SK-N-SH (cell line): ENCODE measurements at regions not wholly inside any gene's neighbourhood (a gene's known extent, or its start where the extent isn't known, plus 50 kb on each side); places are given as distances from the start of the nearest gene placed in this dataset.

Source experiments
- CTCF ChIA-PET: fragments of 300-600, 350-600 bp; formaldehyde crosslinking; extraction: SDS; loops from one replicate; lab custom pipeline; 2021; lab: Yijun Ruan, JAX
- POLR2A ChIA-PET: fragments of 350-600 bp; sonication (Branson Sonifier 250); formaldehyde crosslinking; extraction: SDS; loops from one replicate; lab custom pipeline; 2020; ENCODE audit warnings: antibody characterized with exemption, inconsistent platforms; lab: Yijun Ruan, JAX
- DNase-seq: peaks from one replicate; pipeline ENCODE4 v3.0.0; 2012
- H2AFZ ChIP-seq: fragments of 200-600 bp; sonication (generic); 2 replicates; pipeline ENCODE4 v1.8.1; 2016; ENCODE audit warnings: antibody characterized with exemption, mild to moderate bottlenecking, low read depth
- H3F3A ChIP-seq: fragments of 200-600 bp; sonication (generic); replicated peaks from 2 replicates; pipeline ENCODE3; 2016; ENCODE audit warnings: antibody characterized with exemption, mild to moderate bottlenecking; ENCODE audit not compliant: insufficient read depth
- H3K27ac ChIP-seq, 2 experiments: fragments of 200-500 bp in 1 of 2; fragments of 200-600 bp in 1 of 2; sonication (Bioruptor generic) in 1 of 2; sonication (generic), shearing (Covaris generic) in 1 of 2; 2 replicates each; pipeline versions ENCODE4 v1.5.1 to v1.6.1; 2014 to 2016; ENCODE audit warnings: low read depth in 2 of 2, inconsistent platforms in 1 of 2, low read length in 1 of 2, mild to moderate bottlenecking in 1 of 2, mixed read lengths in 1 of 2
- H3K27me3 ChIP-seq: fragments of 200-600 bp; sonication (generic), shearing (Covaris generic); 2 replicates; pipeline ENCODE4 v1.6.1; 2016; ENCODE audit warnings: mixed run types; ENCODE audit not compliant: insufficient read depth
- H3K36me3 ChIP-seq, 2 experiments: fragments of 200-500 bp in 1 of 2; fragments of 200-600 bp in 1 of 2; sonication (Bioruptor generic) in 1 of 2; sonication (generic) in 1 of 2; replicated peaks in 1 of 2; 2 replicates each; pipeline versions ENCODE3 to v1.5.1; 2014 to 2016; ENCODE audit warnings: low read length in 1 of 2, mild to moderate bottlenecking in 1 of 2; ENCODE audit not compliant: insufficient read depth in 2 of 2, control insufficient read depth in 1 of 2
- H3K4me1 ChIP-seq, 2 experiments: fragments of 200-500 bp in 1 of 2; fragments of 200-600 bp in 1 of 2; sonication (Bioruptor generic) in 1 of 2; sonication (generic), shearing (Covaris generic) in 1 of 2; 2 replicates each; pipeline versions ENCODE4 v1.5.1 to v1.6.1; 2014 to 2016; ENCODE audit warnings: low read depth in 1 of 2, low read length in 1 of 2, mixed run types in 1 of 2; ENCODE audit not compliant: insufficient read depth in 2 of 2, control insufficient read depth in 1 of 2
- H3K4me2 ChIP-seq: fragments of 200-600 bp; sonication (generic), shearing (Covaris generic); 2 replicates; pipeline ENCODE4 v1.6.1; 2017; ENCODE audit warnings: mixed run types
- H3K4me3 ChIP-seq, 2 experiments: fragments of 200-500 bp in 1 of 2; fragments of 200-600 bp in 1 of 2; sonication (Bioruptor generic) in 1 of 2; sonication (generic), shearing (Covaris generic) in 1 of 2; 2 replicates each; pipeline versions ENCODE4 v1.5.1 to v1.8.1; 2014 to 2016; ENCODE audit warnings: low read depth in 2 of 2, inconsistent platforms in 1 of 2, low read length in 1 of 2, mild to moderate bottlenecking in 1 of 2, mixed read lengths in 1 of 2, moderate library complexity in 1 of 2
- H3K79me2 ChIP-seq: fragments of 200-600 bp; sonication (generic); 2 replicates; pipeline ENCODE4 v1.8.1; 2017; ENCODE audit warnings: mild to moderate bottlenecking; ENCODE audit not compliant: insufficient read depth
- H3K9ac ChIP-seq: fragments of 200-600 bp; sonication (generic); 2 replicates; pipeline ENCODE4 v1.6.1; 2017; ENCODE audit warnings: mixed run types
- H3K9me2 ChIP-seq: fragments of 200-600 bp; sonication (generic); 2 replicates; pipeline ENCODE4 v1.6.1; 2017; ENCODE audit warnings: mixed run types
- H3K9me3 ChIP-seq: fragments of 200-600 bp; sonication (generic); 2 replicates; pipeline ENCODE4 v1.6.1; 2017; ENCODE audit warnings: mixed run types, mild to moderate bottlenecking, moderate library complexity
- H4K20me1 ChIP-seq: fragments of 200-600 bp; sonication (generic); 2 replicates; pipeline ENCODE4 v1.6.1; 2017; ENCODE audit warnings: mild to moderate bottlenecking, mixed run types; ENCODE audit not compliant: insufficient read depth
- CTCF ChIP-seq: fragments of 200-600 bp; sonication (generic); IDR thresholded peaks from 2 replicates; pipeline ENCODE4 v1.6.1; 2017; ENCODE audit warnings: antibody characterized with exemption, mild to moderate bottlenecking, moderate library complexity
- ELF1 ChIP-seq: IDR thresholded peaks from 2 replicates; pipeline ENCODE4 v1.4.0; 2012
- FOSL2 ChIP-seq: IDR thresholded peaks from 2 replicates; pipeline ENCODE4 v1.4.0; 2012; ENCODE audit warnings: low read depth, mild to moderate bottlenecking, moderate library complexity, borderline replicate concordance
- FOXM1 ChIP-seq: IDR thresholded peaks from 2 replicates; pipeline ENCODE4 v1.4.0; 2012; ENCODE audit warnings: low read depth, mild to moderate bottlenecking
- GABPA ChIP-seq: IDR thresholded peaks from 2 replicates; pipeline ENCODE4 v1.4.0; 2012; ENCODE audit warnings: low read depth, mild to moderate bottlenecking
- MEF2A ChIP-seq: IDR thresholded peaks from 2 replicates; pipeline ENCODE4 v1.4.0; 2012; ENCODE audit warnings: low read depth, borderline replicate concordance
- MXI1 ChIP-seq: IDR thresholded peaks from 2 replicates; pipeline ENCODE4 v1.6.1; 2012; ENCODE audit warnings: mild to moderate bottlenecking, low read depth, low read length, improper control_type of control experiment
- NFIC ChIP-seq: IDR thresholded peaks from 2 replicates; pipeline ENCODE4 v1.4.0; 2012; ENCODE audit warnings: borderline replicate concordance
- PBX3 ChIP-seq: IDR thresholded peaks from 2 replicates; pipeline ENCODE4; 2012
- RAD21 ChIP-seq: IDR thresholded peaks from 2 replicates; pipeline ENCODE4 v1.6.1; 2012; ENCODE audit warnings: mild to moderate bottlenecking, low read length
- RCOR1 ChIP-seq: fragments of 150-350 bp; IDR thresholded peaks from 2 replicates; pipeline ENCODE4 v1.6.1; 2017; ENCODE audit warnings: antibody characterized with exemption, low read length
- REST ChIP-seq: IDR thresholded peaks from 2 replicates; pipeline ENCODE4 v1.6.1; 2012; ENCODE audit warnings: mild to moderate bottlenecking, low read depth, low read length, moderate library complexity
- RXRA ChIP-seq: IDR thresholded peaks from 2 replicates; pipeline ENCODE4 v1.4.0; 2012; ENCODE audit warnings: low read depth, mild to moderate bottlenecking, borderline replicate concordance
- SIN3A ChIP-seq: IDR thresholded peaks from 2 replicates; pipeline ENCODE4 v1.6.1; 2012; ENCODE audit warnings: low read depth, mild to moderate bottlenecking, low read length, moderate library complexity, borderline replicate concordance
- TCF12 ChIP-seq: IDR thresholded peaks from 2 replicates; pipeline ENCODE4 v1.4.0; 2012
- USF1 ChIP-seq: IDR thresholded peaks from 2 replicates; pipeline ENCODE4 v1.4.0; 2012; ENCODE audit warnings: low read depth, borderline replicate concordance
- ZBTB33 ChIP-seq: IDR thresholded peaks from 2 replicates; pipeline ENCODE4 v1.4.0; 2012; ENCODE audit warnings: low read depth, borderline replicate concordance
- WGBS: methylation state at CpG from one replicate; pipeline ENCODE4 v1.1.6; 2017; ENCODE audit warnings: low lambda C conversion rate; 5-methylcytosine and 5-hydroxymethylcytosine counted together

GRCh38 chr11:15378941-15379340 lies 264.2 kb downstream of the INSC start:
- H2AFZ ChIP-seq: no peak overlapping the region
- H3K36me3 ChIP-seq: no peaks in the 10 kb centered on the region
- no peak overlapping the region for H3K9ac ChIP-seq
- no peaks in the 10 kb centered on the region for H3K27me3 ChIP-seq
- no peak overlapping the region for H3K27ac ChIP-seq
- no peaks in the 10 kb centered on the region for H4K20me1 ChIP-seq
- no peaks in the 10 kb centered on the region for H3K9me2 ChIP-seq
- no peaks in the 10 kb centered on the region for H3K4me1 ChIP-seq
- H3K4me3 ChIP-seq: no peak overlapping the region
- no peak for DNase-seq
- ChIA-PET POLR2A (no interaction called here), CTCF (no interaction called here)
- WGBS: 11% methylated on average over 1 of the region's 2 CpGs
- no peaks in the 10 kb centered on the region for H3F3A ChIP-seq
- no peaks in the 10 kb centered on the region for H3K9me3 ChIP-seq
- no peaks in the 10 kb centered on the region for H3K79me2 ChIP-seq
- H3K4me2 ChIP-seq: no peak overlapping the region
- TF ChIP-seq MXI1 (no peak), USF1 (no peak), MEF2A (no peak), TCF12 (no peak), ZBTB33 (no peak), CTCF (no peak), ELF1 (no peak), RAD21 (no peak), PBX3 (no peak), FOXM1 (no peak), FOSL2 (no peak), SIN3A (no peak), RXRA (no peak), REST (no peak), GABPA (no peak), RCOR1 (no peak), NFIC (no peak)
